OCI-LY7 (cell line): ENCODE measurements at regions not wholly inside any gene's neighbourhood (a gene's known extent, or its start where the extent isn't known, plus 50 kb on each side); places are given as distances from the start of the nearest gene placed in this dataset.
A peak's percentile ranks its signal among the peaks of the same experiment; 100 is the strongest.

Source experiments
- BruUV-seq: library from RNA; stranded (reverse); fragments of 400-500 nt; replicated peaks from 2 replicates; lab custom pipeline; 2021; lab: Mats Ljungman, UMichigan
- CTCF ChIA-PET: fragments of 300-600 bp; sonication (Branson Sonifier 250); formaldehyde crosslinking; loops from one replicate; lab custom pipeline; 2022; ENCODE audit warnings: antibody characterized with exemption; ENCODE audit not compliant: unreplicated experiment; lab: Charles Lee
- POLR2A ChIA-PET: fragments of 300-600 bp; sonication (Branson Sonifier 250); formaldehyde crosslinking; loops from one replicate; lab custom pipeline; 2022; ENCODE audit warnings: antibody characterized with exemption; lab: Charles Lee
- DNase-seq: peaks from one replicate; pipeline ENCODE4 v3.0.0-alpha.2; 2015; ENCODE audit warnings: low spot score
- H2AFZ ChIP-seq: fragments of 200-600 bp; sonication (generic), shearing (Covaris generic); 2 replicates; pipeline ENCODE4 v1.6.1; 2014; ENCODE audit warnings: mild to moderate bottlenecking, antibody characterized with exemption, low read length, moderate library complexity
- H3K27ac ChIP-seq: fragments of 200-600 bp; sonication (generic); 2 replicates; pipeline ENCODE4 v1.5.1; 2014; ENCODE audit warnings: mixed run types, low read depth, mild to moderate bottlenecking, moderate library complexity, low read length, inconsistent platforms; ENCODE audit not compliant: poor library complexity, severe bottlenecking
- H3K36me3 ChIP-seq: fragments of 200-600 bp; sonication (generic); 2 replicates; pipeline ENCODE4 v1.6.1; 2014; ENCODE audit warnings: mild to moderate bottlenecking, antibody characterized with exemption, low read length, moderate library complexity, mixed read lengths; ENCODE audit not compliant: insufficient read depth
- H3K4me1 ChIP-seq: fragments of 200-600 bp; sonication (generic); 2 replicates; pipeline ENCODE4 v1.5.1; 2014; ENCODE audit warnings: mild to moderate bottlenecking, low read length; ENCODE audit not compliant: insufficient read depth, poor library complexity, severe bottlenecking
- H3K4me2 ChIP-seq: fragments of 200-600 bp; sonication (generic); 2 replicates; pipeline ENCODE4 v1.6.1; 2014; ENCODE audit warnings: mild to moderate bottlenecking, low read length
- H3K4me3 ChIP-seq: fragments of 200-600 bp; sonication (generic); 2 replicates; pipeline ENCODE4 v1.5.1; 2014; ENCODE audit warnings: mild to moderate bottlenecking, low read depth, low read length; ENCODE audit not compliant: poor library complexity, severe bottlenecking
- H3K79me2 ChIP-seq: fragments of 200-600 bp; sonication (generic); 2 replicates; pipeline ENCODE4 v1.6.1; 2016; ENCODE audit warnings: low read depth, mild to moderate bottlenecking, low read length, moderate library complexity, mixed read lengths; ENCODE audit not compliant: insufficient read depth
- H3K9me2 ChIP-seq: fragments of 200-600 bp; sonication (generic); 2 replicates; pipeline ENCODE4 v1.6.1; 2016; ENCODE audit warnings: mild to moderate bottlenecking, low read length, mixed read lengths; ENCODE audit not compliant: insufficient read depth
- H3K9me3 ChIP-seq: fragments of 200-600 bp; sonication (generic); 2 replicates; pipeline ENCODE4 v1.6.1; 2014; ENCODE audit warnings: mild to moderate bottlenecking, mixed run types, low read length, mixed read lengths
- H4K20me1 ChIP-seq: fragments of 200-600 bp; sonication (generic); 2 replicates; pipeline ENCODE4 v1.6.1; 2014; ENCODE audit warnings: mild to moderate bottlenecking, antibody characterized with exemption, low read length, moderate library complexity, mixed read lengths; ENCODE audit not compliant: insufficient read depth
- EZH2phosphoT487 ChIP-seq: fragments of 200-600 bp; sonication (generic); IDR thresholded peaks from 2 replicates; pipeline ENCODE4 v1.6.1; 2018; ENCODE audit warnings: low read depth, borderline replicate concordance, mild to moderate bottlenecking, mixed run types, antibody characterized with exemption, low read length, moderate library complexity, mixed read lengths
- intact Hi-C: fragments of 100-400 bp; cut with micrococcal nuclease; formaldehyde crosslinking; loops from one replicate; pipeline ENCODE4 v1.10.0; 2022; ENCODE audit not compliant: unreplicated experiment
- TF ChIP-seq, protein P1 (sequence below): fragments of 200-600 bp; sonication (generic); conservative IDR thresholded peaks from 2 replicates; pipeline ENCODE4 v1.5.1; 2014; ENCODE audit warnings: mild to moderate bottlenecking, antibody characterized with exemption, low read length, moderate library complexity, mixed read lengths

GRCh38 chr18:46301081-46301480 lies 196.9 kb downstream of the HAUS1 start:
- Histone ChIP-seq H3K27ac (no peak overlapping the region), H4K20me1 (no peaks in the 10 kb centered on the region), H3K4me1 (no peaks in the 10 kb centered on the region), H3K9me2 (no peaks in the 10 kb centered on the region), H3K9me3 (no peaks in the 10 kb centered on the region), H3K36me3 (no peaks in the 10 kb centered on the region), H2AFZ (no peak overlapping the region), H3K79me2 (no peaks in the 10 kb centered on the region), H3K4me3 (no peak overlapping the region), H3K4me2 (no peak overlapping the region)
- BruUV-seq: no TSS peak
- ChIA-PET CTCF (no interaction called here), POLR2A (no interaction called here)
- TF ChIP-seq, protein P1, sequence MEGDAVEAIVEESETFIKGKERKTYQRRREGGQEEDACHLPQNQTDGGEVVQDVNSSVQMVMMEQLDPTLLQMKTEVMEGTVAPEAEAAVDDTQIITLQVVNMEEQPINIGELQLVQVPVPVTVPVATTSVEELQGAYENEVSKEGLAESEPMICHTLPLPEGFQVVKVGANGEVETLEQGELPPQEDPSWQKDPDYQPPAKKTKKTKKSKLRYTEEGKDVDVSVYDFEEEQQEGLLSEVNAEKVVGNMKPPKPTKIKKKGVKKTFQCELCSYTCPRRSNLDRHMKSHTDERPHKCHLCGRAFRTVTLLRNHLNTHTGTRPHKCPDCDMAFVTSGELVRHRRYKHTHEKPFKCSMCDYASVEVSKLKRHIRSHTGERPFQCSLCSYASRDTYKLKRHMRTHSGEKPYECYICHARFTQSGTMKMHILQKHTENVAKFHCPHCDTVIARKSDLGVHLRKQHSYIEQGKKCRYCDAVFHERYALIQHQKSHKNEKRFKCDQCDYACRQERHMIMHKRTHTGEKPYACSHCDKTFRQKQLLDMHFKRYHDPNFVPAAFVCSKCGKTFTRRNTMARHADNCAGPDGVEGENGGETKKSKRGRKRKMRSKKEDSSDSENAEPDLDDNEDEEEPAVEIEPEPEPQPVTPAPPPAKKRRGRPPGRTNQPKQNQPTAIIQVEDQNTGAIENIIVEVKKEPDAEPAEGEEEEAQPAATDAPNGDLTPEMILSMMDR: no peak
- TF ChIP-seq EZH2phosphoT487: no peak
- DNase-seq: no peak
- intact Hi-C loops: no loop called here

GRCh38 chr18:46301571-46301970 lies 197.4 kb downstream of the HAUS1 start:
- Histone ChIP-seq H3K36me3 (no peaks in the 10 kb centered on the region), H3K9me2 (no peaks in the 10 kb centered on the region), H3K4me1 (no peaks in the 10 kb centered on the region), H3K4me3 (no peak overlapping the region), H3K27ac (no peak overlapping the region), H4K20me1 (no peaks in the 10 kb centered on the region), H2AFZ (no peak overlapping the region), H3K79me2 (no peaks in the 10 kb centered on the region), H3K9me3 (no peaks in the 10 kb centered on the region), H3K4me2 (no peak overlapping the region)
- BruUV-seq: no TSS peak
- TF ChIP-seq EZH2phosphoT487: no peak
- TF ChIP-seq, protein P1: no peak
- ChIA-PET POLR2A (no interaction called here), CTCF (no interaction called here)
- no peak for DNase-seq
- intact Hi-C loops: no loop called here

DNA sequence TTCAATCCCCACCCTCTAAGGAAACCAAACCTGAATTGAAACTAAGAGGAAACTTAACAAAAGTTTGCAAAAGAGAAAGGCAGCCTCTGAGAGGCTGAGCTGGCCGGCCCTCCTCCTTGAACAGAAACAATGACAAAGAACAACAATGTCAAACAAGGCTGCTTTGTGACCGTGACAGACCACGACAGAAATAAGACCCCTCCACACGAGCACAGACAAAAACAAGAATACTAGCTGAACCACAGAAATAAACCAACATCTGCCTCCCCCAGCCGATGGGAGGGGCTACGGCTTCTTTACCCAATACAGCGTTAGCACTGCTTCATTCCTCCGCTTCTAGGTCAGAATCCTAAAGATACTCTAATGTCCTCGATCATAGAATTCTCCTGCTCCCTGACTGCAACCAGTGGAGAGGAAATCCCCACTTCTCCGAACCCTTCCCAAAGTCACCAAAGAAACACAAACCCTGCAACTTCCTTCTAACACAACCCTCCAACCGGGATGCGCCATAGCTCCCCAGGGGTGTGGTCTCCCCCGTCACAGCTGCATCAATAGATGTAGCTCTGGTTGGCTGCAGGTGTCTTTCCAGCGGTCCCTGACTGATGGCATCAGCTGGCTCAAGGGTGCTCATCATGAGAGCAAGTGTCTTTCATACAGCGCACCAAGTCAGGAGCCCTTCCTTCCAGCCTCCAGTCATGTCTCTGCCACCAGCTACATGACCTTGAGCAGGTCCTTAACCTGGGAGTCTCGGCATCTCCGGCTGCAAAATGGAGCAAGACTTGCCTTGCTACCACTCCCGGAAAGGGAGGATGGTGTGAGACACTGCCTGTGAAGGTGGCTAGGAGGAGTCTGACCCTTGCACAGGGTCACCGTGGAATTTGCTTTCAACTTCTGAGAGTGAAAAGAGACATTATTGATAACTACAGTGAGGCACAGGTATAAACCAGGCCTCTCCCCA lies 198.6 kb downstream of the HAUS1 start:
- no TSS peak for BruUV-seq
- Histone ChIP-seq H3K4me2 (peak overlapping the region; percentile 33), H3K4me3 (peak overlapping the region; percentile 25), H3K9me2 (no peaks in the 10 kb centered on the region), H3K27ac (no peak overlapping the region), H2AFZ (no peak overlapping the region), H3K4me1 (no peaks in the 10 kb centered on the region), H3K9me3 (no peaks in the 10 kb centered on the region), H4K20me1 (no peaks in the 10 kb centered on the region), H3K36me3 (no peaks in the 10 kb centered on the region), H3K79me2 (no peaks in the 10 kb centered on the region)
- ChIA-PET POLR2A (no interaction called here), CTCF (no interaction called here)
- intact Hi-C loops: no loop called here
- DNase-seq: peak; percentile 10
- TF ChIP-seq, protein P1: no peak
- no peak for TF ChIP-seq EZH2phosphoT487
